Suppressor macrophage treated with lipopolysaccharide for 4 hours (primary cell): ENCODE measurements at regions not wholly inside any gene's neighbourhood (a gene's known extent, or its start where the extent isn't known, plus 50 kb on each side); places are given as distances from the start of the nearest gene placed in this dataset.
A peak's percentile ranks its signal among the peaks of the same experiment; 100 is the strongest.
"Not testable (repeated sequence)": the region's sequence is repeated elsewhere in the genome, so short reads cannot be mapped to it uniquely, and the experiment has no call there.

Experiments
- DNase-seq: peaks from one replicate; pipeline ENCODE4 v3.0.0-alpha.2; 2020

DNA sequence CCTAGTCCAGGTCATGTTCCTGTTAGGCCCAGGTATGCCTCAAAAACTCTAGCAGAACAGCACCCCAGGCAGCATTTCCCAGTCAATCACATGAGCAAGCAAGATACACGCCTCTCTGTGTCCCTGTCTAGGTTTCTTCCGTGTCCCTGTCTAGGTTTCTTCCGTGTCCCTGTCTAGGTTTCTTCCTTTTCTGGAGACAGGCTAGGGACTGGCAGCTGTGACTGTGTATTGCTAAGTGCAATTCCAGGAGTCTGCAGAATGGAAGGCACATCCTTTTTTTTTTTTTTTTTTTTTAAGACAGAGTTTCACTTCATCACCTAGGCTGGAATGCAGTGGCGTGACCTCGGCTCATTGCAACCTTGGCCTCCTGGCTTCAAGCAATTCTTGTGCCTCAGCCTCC, 77.6 kb downstream of the SETD4 start:
- DNase-seq: no peak

DNA sequence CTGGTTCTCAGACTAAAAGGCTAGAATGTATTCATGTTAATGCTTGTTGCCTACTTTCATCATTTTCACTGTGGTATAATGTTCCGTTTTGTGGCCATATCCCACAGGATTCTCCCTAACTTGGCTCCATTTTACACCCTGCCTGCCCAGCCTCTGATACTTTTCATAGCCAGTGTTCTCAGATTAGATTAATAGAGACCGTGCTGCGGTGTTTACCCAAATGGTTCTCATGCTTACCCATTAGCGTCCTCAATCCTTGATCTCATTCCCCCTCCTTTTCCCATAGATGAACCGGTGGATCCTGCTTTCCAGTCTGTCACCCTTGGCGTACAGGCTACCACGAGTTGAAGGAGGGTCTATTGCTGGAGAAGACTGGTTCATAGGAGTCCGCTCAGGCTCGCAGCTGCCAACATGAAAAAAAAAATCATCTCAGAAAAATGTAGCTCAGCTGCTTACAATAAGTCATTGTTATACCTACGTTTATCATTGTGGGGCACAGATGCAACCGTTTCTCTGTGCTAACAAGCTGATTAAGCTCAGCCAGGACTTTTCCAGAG, 78.7 kb downstream of the SETD4 start:
- DNase-seq: no peak

DNA sequence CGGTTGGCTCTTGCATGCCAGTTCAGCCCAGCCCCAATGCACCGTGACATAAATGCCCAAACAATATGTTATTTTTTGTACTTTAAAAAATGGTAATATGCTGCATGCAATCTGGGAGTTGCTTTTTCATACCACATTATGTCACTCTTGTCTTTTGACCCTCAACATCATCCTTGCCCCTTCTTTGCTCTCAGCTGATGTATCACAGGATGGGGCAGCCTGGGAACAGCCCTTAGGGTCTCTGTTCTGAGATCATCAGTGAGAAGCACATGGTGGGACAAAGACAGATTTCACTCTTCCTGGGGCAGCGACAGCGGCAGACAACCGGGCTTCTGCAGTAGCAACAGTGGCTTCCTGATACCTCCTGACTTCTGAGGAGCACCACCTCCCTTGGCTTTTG, 79.5 kb downstream of the SETD4 start:
- DNase-seq: no peak

DNA sequence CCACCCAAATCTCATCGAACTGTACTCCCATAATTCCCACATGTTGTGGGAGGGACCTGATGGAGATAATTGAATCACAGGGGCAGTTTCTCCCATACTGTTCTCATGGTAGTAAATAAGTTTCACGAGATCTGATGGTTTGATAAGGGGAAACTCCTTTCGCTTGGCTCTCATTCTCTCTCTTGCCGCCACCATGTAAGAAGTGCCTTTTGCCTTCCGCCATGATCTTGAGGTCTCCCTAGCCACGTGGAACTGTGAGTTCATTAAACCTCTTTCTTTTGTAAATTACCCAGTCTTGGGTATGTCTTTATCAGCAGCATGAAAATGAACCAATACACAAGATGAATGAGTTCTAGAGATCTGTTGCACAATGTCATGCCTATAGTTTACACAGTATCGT, 82.5 kb downstream of the SETD4 start:
- not testable (repeated sequence) for DNase-seq

DNA sequence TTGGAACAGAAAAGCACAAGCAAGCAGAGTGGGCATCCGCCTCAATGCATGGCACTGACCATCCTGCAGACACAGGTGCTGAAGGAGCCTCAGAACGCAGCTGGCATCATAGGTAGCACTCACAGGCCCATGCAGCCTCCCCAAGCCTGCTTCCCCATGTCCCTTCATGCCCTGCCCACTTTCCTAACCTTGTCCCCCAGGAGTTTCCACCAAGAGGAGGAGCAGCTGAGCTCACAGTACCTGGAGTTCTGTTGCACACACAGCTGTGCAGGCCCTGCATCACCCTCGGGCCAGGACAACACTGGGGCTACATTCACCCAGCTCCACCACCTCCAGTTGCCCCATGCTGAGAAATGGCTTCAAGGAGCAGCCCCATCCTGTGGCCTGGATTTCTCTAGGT, 83.4 kb downstream of the SETD4 start:
- DNase-seq: no peak

DNA sequence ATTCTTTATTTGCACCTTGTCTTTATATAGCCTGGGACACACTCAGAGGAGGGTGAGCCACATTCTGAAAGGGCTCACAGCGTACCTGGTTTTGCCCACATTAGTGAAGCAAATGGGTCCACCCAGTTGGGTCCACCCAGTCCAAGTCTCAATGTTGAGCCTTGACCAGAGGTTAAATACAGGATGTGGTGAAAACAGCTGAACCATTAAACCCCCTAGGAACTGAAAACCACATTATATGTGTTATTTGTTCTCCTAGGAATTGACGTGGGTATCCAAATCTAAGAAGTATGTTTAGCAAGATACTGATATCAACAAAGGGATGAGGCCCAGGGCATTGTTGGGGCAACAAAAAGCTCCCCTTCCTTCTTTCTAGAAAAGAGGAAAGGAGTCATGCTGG, 83.8 kb downstream of the SETD4 start:
- DNase-seq: no peak

DNA sequence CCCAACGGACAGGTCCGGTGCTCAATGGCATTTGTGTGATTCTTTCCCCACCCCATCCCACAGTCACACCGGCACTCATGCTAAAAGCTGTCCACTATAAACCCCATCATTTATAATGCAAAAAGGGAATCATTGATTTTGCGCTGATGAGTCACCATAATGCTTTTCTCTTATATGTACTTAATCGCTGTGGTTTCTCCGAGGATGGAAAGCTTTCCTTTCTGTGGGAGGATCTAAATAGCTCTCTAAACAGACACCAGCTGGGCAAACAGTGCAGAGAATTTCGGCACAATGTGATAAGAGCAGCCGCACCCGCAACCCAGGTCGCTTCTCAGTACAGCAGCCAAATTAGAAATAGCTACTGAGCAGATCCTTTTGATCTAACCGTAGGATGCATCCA, 85.6 kb downstream of the SETD4 start:
- no peak for DNase-seq

DNA sequence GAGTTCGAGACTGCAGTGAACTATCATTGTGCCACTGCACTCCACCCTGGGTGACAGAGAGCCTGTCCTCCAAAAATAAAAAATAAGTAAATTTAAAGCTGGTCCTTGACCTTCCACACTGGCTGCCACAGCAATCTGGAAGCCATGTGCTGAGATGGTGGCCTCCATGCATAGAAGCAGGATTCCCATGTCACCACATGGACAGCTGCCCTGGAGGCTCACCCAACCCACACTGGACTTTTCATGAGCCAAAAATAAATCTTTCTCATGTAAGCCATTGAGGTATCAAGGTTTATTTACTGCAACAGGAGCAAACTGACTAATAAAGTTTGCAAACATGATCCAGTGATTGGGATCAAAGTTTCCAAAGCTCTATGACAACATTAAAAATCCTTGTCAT, 88.5 kb downstream of the SETD4 start:
- DNase-seq: no peak

DNA sequence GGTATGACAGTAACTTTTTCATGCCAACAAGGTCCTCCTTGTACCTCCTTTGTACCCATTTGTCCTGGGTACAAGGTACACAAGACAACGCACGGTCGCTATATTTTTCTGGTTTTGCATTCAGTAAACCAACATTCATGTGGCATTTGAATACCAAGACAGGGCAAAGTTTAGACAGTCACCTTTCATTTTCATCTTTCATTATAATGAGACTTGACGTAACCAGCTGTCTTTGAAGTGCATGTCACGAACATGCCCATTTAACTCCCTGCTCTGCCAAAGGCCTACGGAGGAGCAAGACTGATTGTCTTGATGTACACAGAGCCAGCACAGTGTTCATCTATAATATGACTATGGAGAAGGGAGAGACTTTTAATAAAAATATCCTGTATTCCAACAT, 91.0 kb downstream of the SETD4 start:
- no peak for DNase-seq

DNA sequence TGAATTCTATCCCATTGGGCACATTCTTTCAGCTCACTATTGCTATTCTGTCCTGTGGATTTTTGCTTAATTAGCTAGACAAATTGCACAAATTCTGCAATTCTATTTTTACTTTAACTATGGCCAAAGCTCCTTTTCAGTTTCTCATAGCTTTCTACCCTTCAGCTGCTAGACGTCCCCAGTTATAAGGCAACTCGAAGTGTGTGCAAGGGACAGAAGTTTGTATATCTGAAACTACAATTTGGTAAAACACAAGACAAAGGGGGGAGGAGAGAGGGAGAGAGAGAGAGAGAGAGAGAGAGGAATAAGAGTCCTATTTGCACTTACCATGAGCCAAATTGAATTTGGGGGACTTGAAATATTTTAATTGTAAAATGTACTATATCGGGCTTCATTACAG, 91.8 kb downstream of the SETD4 start:
- no peak for DNase-seq

DNA sequence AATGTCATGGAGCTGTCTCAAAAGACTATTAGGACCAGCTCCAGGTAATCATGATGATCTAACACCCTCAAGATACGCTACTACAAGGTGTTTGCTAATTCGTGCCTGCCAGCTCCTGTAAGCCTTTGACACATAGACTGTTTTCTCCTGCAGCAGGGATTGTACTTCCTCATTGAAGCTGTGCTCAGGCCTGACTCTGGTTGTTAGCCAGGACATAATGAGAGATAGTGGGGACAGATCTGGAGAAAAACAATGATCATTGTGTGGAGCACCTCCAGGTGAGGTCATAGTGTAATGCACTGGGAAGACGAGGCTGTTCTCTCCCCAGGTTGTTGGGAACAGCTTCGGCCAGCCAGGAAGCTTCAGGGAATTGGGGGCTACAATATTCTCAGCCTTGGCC, 94.6 kb downstream of the SETD4 start:
- DNase-seq: no peak

DNA sequence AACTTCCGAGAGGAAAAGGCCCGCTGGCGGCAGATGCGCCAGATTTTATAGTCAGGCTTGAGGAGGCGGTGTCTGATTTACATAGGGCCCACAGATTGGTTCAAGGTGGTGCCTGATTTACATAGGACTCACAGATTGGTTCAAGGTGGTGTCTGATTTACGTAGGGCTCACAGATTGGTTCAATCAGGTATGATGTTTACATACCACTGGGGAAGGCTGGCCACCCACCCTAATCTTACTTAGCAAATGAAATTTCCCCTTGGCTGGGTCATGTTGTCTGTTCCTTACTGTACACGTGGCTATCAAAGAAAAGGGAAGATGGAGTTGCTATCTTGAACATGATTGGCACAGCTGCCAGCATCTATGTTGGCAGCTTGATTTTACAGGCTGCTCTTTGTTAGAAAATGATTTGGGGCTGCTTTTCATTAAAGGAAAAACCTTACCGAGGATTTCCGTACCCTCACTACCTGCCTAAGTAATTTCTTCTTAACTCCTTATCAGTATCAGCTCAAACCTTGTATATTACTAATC, 96.3 kb downstream of the SETD4 start:
- DNase-seq: no peak

DNA sequence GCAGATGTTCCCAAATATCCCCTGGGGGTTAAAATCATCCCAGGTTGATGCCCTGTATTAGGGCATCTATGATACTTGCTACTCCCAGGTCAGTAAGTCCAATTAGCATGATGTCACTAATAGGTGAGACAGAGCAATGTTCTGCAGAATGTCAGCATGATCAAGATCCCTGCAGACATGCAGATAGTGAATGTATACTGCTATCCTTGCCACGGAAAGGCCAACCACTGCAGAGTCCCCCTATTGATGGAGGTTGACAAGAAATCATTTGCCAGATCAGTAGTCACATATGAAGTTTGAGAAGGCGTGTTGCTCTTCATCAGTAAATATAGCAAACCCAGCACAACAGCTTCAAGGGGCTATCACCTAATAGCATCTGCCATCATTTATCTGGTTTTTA, 97.4 kb downstream of the SETD4 start:
- DNase-seq: no peak

DNA sequence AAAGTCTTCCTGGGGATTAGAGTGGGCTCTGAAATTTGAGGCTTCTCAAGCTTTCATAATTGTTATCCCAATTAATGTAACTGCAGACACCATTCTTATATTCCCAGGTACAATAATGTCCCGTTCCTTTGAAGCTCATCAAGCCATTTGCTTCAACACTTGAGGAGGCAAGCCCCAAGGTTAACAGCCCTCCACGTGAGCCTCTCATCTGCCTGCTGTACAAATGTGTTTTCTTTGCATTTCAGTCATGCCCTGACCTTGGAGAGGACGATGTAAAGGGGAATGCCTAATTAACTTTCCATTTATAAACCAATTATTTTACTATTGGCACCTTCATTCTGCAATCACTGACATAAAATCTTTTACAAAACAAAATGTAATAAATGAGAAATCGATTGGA, 106.3 kb downstream of the SETD4 start:
- DNase-seq: no peak

DNA sequence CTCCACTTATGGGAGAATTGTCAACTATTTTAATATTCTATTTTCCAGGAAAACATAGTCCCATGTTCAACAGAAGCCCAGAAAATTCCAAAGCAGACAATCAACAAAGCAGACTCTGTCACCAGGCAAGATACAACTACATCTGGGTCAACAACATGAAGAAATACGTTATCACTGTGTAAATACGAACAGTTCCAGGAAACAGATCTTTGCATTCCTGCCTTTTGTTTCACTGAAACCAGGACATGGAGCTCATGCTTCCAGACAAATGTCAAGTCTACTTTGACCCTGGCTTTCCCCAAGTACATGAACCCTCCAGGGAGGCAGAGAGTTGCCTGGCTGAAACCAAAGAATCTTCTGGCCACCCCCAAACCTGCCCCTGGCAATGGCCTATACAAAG, 106.7 kb downstream of the SETD4 start:
- DNase-seq: no peak

DNA sequence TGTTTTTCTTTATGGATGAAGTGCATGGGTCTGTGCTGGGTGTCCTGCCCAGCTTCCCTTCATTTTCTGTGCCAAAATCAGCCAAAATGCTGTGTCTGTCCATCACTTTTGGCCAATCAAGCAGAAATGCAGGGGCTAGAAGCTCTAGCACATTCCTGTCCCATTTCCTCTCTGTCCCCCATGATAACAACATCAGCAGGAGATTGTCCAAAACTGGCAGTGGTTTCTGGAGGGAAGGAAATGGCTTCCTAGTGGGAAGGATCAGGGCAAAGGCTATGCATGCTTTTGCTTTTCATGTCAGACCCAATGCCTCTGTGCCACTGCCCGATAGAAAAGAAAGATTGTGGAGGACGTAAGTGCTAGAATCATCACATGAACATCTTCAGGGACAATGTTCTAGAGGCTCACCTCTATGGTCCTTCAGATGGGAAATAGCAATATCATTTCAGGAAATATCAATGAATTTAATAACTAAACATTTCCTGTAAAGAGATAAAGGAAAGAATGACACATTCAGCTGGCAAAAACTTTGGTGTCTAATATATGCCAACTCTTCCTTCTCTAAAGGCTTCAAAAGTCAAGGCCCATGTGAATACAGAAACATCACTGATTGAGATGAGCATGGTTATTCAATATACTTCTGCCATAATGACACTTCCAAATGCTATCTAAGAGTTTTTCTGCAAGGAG, 107.5 kb downstream of the SETD4 start:
- DNase-seq: no peak

DNA sequence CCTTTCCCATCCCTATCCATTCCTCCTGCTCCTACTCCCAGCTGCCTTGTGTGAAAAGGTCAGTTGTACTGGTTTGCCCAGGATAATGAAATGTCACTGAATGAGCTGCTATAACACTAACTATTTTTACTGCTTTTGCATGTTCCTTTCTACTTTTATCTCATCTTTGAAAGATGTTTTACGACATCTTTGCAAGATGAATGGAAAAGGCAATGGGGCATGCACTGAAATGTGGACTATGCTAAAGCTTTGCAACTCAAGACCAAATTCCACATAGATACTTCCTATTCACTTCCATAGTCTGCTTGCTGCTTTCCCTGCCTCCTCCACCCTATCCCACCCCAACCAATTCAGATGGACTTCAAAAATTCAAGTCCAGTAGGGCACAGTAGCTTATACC, 111.3 kb downstream of the SETD4 start:
- DNase-seq: no peak

DNA sequence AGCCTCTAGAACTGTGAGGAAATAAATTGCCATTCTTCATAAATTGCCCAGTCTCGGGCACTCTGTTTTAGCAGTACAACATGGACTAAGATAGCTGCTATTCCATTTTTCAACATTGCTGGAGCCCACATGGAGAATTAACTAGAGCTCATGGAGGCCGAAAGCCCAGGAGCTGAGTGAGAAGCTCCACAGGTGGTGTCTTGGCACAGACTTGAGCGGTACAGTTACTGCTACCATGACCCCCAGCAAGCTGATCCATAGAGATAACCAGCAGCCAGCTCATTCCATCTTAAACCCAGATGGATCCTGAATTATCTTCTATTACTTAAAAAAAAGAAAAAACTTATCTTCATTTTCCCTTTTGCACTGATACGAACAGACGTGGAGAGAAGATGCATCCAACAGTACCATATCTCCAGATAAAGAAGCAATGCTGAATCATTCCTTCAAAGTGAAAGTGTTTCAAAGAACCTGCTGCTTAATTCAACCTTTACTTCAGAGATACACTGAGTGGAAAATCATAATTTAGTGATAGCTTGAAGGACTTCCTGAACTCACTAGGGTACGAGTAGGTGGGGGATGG, 115.1 kb downstream of the SETD4 start:
- no peak for DNase-seq

DNA sequence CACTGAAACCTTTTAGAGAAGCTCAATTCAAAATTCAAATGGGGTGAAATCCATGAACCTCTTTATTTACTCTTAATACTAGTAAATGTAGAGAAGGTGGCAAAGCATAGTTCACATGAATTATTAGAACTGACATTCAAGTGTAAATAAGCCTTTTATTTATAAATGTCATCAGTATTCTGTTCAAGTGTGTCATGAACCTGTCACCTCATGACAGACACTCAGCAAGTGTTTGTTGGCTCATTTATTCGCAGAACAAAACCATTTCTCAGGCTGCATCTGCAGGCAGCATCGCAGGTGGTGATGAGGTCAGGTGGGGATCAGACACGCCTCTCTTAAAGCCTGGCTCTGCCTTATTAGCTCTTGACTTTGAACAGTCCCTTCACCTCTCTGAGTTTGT, 116.6 kb downstream of the SETD4 start:
- no peak for DNase-seq

DNA sequence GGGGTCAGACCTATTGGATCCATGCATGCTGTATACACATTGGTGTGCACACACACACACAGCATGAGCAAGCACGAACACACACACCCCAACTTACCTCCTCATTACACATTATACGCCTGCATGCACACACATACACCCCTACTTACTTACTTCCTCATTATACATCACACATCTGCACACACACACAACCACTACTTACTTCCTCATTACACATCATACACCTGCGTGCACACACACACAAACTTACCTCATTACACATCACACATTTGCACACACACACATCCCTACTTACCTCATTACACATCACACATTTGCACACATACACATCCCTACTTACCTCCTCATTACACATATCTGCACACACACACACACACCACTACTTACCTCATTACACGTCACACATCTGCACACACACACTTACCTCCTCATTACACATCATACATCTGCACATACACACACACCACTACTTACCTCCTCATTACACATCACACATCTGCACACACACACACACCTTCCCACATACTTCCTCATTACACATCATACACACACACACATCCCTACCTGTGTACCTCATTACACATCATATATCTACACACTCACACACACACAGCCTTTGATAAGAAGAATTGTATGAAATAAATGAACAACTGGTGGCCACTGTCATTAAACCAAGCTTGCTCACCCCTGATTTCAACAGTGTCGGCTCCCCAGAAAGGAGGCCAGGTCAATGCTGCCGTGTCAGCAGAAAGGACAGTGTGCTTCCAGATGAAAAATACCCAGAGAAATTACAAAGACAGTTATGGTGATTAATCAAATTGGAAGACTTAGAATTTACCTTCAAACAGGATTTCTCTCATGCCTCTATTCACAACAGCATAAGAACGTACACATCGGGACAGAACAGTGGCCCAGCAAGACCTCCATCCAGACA, 117.8 kb downstream of the SETD4 start:
- no peak for DNase-seq

DNA sequence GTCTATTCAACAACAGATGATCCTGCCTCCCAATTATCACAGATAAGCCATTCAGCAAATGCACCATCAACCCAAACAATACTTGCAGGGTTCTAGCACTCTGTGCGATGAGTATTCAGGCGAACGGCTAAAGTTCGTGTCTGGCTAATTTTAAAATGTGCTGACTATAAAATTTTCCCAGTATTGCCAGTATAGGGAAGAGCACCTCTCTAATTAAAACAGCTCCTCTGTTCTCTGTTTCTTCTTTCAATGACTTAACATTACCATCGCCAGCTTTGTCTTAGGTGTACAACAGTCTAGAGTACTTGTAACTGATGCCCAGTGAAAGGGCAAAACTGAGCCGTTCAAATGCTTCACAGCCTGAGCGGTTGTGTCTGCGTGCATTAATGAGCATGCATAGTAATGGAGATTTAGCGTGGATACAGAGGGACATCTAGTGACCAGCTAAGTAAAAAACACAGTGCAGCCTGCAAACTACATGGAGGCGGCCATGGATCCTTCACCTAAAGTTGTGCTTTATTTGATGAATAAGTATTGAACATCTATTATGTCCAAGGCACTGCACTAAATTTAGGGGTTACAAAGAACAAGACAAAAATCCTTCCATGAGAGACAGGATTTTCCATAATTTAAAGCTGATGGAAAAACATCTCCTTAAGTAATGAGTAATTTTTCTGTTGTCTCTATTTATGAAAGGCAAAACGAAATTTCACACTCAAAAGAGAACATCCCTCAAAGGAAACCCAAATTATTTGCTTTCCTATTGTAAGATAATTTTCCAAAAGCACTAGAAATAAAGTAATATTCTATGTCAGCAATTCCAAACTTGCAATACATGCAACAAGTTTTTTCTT, 120.0 kb downstream of the SETD4 start:
- peak; percentile 84 for DNase-seq

DNA sequence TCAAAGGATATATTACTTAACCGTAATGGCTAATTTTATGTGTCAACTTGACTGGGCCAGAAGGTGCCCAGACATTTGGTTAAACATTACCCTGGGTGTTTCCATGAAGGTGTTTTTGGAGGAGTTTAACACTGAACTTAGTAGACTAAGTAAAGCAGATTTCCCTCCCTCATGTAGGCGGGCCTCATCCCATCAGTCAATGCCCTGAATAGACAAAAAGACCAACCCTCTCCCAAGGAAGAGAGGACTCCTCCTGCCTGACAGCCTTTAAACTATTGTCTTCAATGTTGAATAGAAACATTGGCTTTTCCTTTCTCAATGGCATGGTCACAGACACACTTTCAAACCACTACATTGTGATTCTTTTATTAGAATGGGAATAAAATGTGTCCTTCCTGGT, 121.9 kb downstream of the SETD4 start:
- no peak for DNase-seq

DNA sequence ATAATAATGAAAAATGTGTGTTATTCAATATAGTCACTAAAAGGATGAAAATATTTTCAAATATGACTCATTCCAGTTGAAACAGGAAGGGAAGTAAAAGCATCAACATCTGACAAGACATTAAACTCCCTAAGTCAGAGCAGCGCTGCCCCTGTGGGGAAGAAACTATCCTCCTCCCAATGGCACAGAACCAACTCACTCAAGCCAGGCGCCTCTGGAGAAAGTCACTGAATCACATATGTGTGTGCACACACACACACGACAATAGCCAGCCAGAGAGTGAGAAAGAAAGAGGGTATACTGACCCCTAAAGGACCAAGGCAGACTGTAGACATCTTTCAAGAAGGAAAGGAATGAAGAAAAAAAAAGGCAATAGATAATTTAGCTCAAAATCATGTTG, 126.9 kb downstream of the SETD4 start:
- peak; percentile 88 for DNase-seq
